NCI-H2107 treated with DMSO at 0.1 percent for 48 hours (cell line): ENCODE measurements at regions not wholly inside any gene's neighbourhood (a gene's known extent, or its start where the extent isn't known, plus 50 kb on each side); places are given as distances from the start of the nearest gene placed in this dataset.

ENCODE experiments used
- DNase-seq: peaks from one replicate; lab custom pipeline; 2025; ENCODE audit not compliant: unreplicated experiment; lab: John Stamatoyannopoulos, UW

- DNase-seq = no peak
Measured at GRCh38 chrY:12552471-12553283, 148.4 kb upstream of the USP9Y start.

GRCh38 chrY:12553909-12554308, 147.1 kb upstream of the USP9Y start:
- DNase-seq = no peak

DNA sequence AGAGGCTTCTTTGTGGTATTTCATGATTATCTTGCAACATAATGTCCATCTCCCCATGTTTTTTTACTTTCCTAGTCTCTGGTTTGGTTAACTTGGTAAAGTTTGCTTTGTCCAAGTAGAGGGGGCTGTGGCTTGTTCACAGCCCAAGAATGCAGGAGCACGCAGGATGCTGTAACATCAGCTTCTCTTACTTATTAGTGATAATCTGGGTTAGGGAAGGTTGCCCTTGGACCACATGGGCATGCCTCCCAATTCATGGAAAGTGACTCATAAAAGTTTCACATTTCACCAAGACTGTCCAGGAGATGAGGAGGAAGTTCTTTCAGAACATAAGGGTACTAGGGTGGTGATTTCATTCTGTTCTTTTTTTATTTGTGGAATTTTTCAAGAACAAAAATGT, 146.0 kb upstream of the USP9Y start:
- DNase-seq = no peak

DNA sequence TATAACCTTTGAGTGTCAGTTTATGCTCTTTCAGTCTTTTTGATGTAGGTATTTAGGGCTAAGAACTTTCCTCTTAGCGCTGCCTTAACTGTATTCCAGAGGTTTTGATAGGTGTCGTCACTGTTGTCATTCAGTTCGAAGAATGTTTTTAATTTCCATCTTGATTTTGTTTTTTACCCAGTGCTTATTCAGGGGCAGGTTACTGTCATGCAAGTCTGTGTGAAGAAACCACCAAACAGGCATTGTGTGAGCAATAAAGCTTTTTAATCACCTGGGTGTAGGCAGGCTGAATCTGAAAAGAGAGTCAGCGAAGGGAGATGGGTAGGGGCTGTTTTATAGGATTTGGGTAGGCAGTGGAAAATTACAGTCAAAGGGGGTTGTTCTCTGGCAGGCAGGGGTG, 142.0 kb upstream of the USP9Y start:
- DNase-seq = no peak

- DNase-seq = no peak
Measured at GRCh38 chrY:12576278-12576677, 124.8 kb upstream of the USP9Y start.

GRCh38 chrY:12593532-12594216, 107.4 kb upstream of the USP9Y start:
- no peak for DNase-seq

DNA sequence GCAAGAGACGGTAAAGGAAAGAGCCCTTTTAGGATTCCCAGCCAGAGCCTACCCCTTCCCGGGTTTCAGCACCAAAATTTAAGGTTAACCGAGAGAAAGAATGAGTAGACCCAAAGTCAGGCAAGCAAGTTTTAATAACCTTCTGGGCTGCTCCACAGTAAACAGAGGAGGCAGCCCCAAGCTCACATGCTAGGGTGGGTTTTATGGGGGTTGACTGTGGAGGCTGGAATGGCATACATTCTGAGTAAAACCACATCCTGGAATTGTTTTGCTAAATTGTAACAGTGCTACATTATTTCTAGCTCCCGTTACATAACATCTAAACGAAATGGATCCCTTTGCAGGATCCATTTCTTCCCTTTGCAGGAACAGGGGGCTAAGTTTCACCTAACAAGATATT, 102.2 kb upstream of the USP9Y start:
- no peak for DNase-seq

- no peak for DNase-seq
Measured at GRCh38 chrY:12605426-12605825, 95.6 kb upstream of the USP9Y start.

- DNase-seq = no peak
Measured at GRCh38 chrY:12610861-12611260, 90.2 kb upstream of the USP9Y start.

GRCh38 chrY:12615733-12616446, 85.1 kb upstream of the USP9Y start:
- DNase-seq = no peak

DNA sequence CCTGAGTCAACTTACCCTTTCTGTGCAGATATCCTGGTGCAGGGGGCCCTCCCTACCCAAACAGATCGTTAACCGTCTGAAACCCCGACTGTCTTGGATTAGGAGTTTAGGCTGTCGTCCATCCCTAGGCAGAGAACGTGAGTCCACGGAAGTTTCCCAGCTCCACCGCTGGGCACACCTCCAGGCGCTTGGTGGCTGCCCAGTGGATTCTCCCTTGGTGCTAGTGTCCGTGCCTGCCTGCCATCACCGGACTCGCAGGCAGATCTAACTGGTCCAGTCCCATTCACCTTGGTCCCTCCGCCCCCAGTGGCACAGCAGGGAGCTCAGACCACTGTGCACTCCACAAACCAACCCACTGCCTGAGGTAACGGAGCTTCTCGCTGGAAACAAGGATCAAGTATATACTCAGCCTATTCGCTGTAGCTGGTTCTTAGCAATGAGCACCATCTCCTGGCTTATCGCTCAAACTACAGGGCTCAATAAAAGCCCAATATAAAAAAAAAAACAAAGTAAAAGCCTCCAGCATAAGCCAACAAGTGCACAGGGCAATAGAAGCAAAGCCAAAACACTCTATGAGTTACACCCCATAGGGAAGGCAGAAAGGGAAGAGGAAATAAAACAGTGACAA, 79.5 kb upstream of the USP9Y start:
- DNase-seq = peak; percentile 0

GRCh38 chrY:12623204-12623603, 77.8 kb upstream of the USP9Y start:
- DNase-seq = no peak

GRCh38 chrY:12642986-12643385, 58.0 kb upstream of the USP9Y start:
- DNase-seq = no peak

DNA sequence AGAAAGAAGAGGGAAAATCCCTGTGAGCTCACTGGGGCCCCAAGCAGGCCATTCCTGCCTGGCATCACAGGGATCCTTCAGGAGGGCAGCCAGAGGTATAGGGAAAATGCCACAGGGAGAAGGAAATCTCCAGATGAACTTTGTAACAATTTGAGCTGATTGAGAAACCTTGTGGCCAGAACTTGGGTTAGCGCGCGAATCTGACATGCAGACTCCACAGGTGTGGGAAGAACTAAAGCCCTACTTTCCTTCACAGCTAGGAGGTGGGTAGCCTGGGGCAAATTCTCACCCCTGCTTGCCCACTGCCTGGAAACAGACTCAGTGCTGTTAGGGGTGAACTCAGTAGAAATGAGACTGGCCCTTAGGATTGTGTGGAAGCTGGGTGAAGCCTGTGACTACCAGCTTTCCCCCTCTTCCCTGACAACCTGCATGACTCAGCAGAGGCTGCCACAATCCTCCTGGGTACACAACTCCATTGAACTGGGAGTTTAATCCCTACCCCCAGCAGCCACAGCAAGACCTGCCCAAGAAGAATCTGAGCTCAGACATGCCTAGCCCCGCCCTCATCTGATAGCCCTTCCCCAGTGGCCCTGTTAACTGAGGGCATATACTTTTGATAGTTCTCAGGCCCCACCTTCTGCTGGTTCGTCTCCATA, 57.2 kb upstream of the USP9Y start:
- DNase-seq = peak; percentile 2

DNA sequence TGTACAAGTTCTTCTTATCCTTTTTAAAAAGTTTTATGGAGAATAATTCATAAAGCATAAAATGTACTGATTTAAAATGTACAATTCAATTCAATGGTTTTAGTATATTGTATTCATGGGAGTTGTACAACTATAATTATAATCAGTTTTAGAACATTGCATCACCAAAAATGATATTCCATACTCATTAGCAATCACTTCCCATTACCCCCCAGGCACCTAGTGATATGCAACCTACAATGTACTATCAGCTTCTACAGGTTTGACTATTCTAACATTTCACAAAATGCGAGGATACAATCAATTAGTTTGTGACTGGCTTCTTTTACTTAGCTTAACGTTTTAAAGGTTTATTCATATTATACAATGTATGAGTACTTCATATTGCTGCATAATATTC, 49.9 kb upstream of the USP9Y start:
- DNase-seq = no peak
